ENCODE measurements at regions not wholly inside any gene's neighbourhood (a gene's known extent, or its start where the extent isn't known, plus 50 kb on each side); places are given as distances from the start of the nearest gene placed in this dataset.

GRCh38 chr15:77742570-77742969 is 109.9 kb upstream of the LINGO1 start:
- H3K27ac ChIP-seq (ENCODE audit: low read length), result no peak overlapping the region
- H3K4me2 ChIP-seq (ENCODE audit: low read length), result no peak overlapping the region
- H3F3A ChIP-seq (ENCODE audit: insufficient read depth, low read length, poor library complexity, severe bottlenecking), result no peaks in the 10 kb centered on the region
- no peak overlapping the region for H3K4me3 ChIP-seq (ENCODE audit: low read length)
- no peak overlapping the region for H3K9ac ChIP-seq (ENCODE audit: low read length)
- H4K20me1 ChIP-seq (ENCODE audit: insufficient read depth), result no peaks in the 10 kb centered on the region
- TF ChIP-seq REST (IDR thresholded peaks at IDR 0.05; ENCODE audit: borderline replicate concordance) (no peak), POLR2AphosphoS5 (IDR thresholded peaks at IDR 0.05) (no peak), TAF1 (IDR thresholded peaks at IDR 0.05; ENCODE audit: low read depth) (no peak), EZH2 (IDR thresholded peaks at IDR 0.05; ENCODE audit: borderline replicate concordance, insufficient read depth, low read length, poor library complexity, severe bottlenecking) (no peak), RAD21 (conservative IDR thresholded peaks at IDR 0.05) (no peak), MXI1 (conservative IDR thresholded peaks at IDR 0.05; ENCODE audit: poor library complexity, severe bottlenecking) (no peak), EP300 (conservative IDR thresholded peaks at IDR 0.05; ENCODE audit: poor library complexity, severe bottlenecking) (no peak), CTCF (IDR thresholded peaks at IDR 0.05; ENCODE audit: poor library complexity, severe bottlenecking) (no peak), SMC3 (conservative IDR thresholded peaks at IDR 0.05; ENCODE audit: poor library complexity) (no peak)
- no peak overlapping the region for H2AFZ ChIP-seq (ENCODE audit: low read depth, low read length)
- no peaks in the 10 kb centered on the region for H3K9me2 ChIP-seq (ENCODE audit: insufficient read depth, low read length)
- H3K27me3 ChIP-seq (ENCODE audit: insufficient read depth, low read depth, low read length), result no peaks in the 10 kb centered on the region
- H3K79me2 ChIP-seq (replicated peaks; ENCODE audit: insufficient read depth, low read length), result no peaks in the 10 kb centered on the region
- no peaks in the 10 kb centered on the region for H3K36me3 ChIP-seq (ENCODE audit: insufficient read depth, low read length)
- no peaks in the 10 kb centered on the region for H3K9me3 ChIP-seq (ENCODE audit: low read length)

- H2AFZ ChIP-seq (ENCODE audit: low read depth, low read length), result no peak overlapping the region
- H3K9me2 ChIP-seq (ENCODE audit: insufficient read depth, low read length), result no peaks in the 10 kb centered on the region
- no peaks in the 10 kb centered on the region for H3K27me3 ChIP-seq (ENCODE audit: insufficient read depth, low read depth, low read length)
- H4K20me1 ChIP-seq (ENCODE audit: insufficient read depth), result no peaks in the 10 kb centered on the region
- H3K9me3 ChIP-seq (ENCODE audit: low read length), result no peaks in the 10 kb centered on the region
- H3K4me2 ChIP-seq (ENCODE audit: low read length), result no peak overlapping the region
- no peaks in the 10 kb centered on the region for H3K79me2 ChIP-seq (replicated peaks; ENCODE audit: insufficient read depth, low read length)
- H3K4me3 ChIP-seq (ENCODE audit: low read length), result no peak overlapping the region
- H3K9ac ChIP-seq (ENCODE audit: low read length), result no peak overlapping the region
- H3F3A ChIP-seq (ENCODE audit: insufficient read depth, low read length, poor library complexity, severe bottlenecking), result no peaks in the 10 kb centered on the region
- H3K36me3 ChIP-seq (ENCODE audit: insufficient read depth, low read length), result no peaks in the 10 kb centered on the region
- no peak for TF ChIP-seq SMC3 (conservative IDR thresholded peaks at IDR 0.05; ENCODE audit: poor library complexity)
- TF ChIP-seq EP300 (conservative IDR thresholded peaks at IDR 0.05; ENCODE audit: poor library complexity, severe bottlenecking), result no peak
- TF ChIP-seq TAF1 (IDR thresholded peaks at IDR 0.05; ENCODE audit: low read depth), result no peak
- no peak for TF ChIP-seq MXI1 (conservative IDR thresholded peaks at IDR 0.05; ENCODE audit: poor library complexity, severe bottlenecking)
- TF ChIP-seq CTCF (IDR thresholded peaks at IDR 0.05; ENCODE audit: poor library complexity, severe bottlenecking), result no peak
- TF ChIP-seq RAD21 (conservative IDR thresholded peaks at IDR 0.05), result no peak
- TF ChIP-seq EZH2 (IDR thresholded peaks at IDR 0.05; ENCODE audit: borderline replicate concordance, insufficient read depth, low read length, poor library complexity, severe bottlenecking), result no peak
- TF ChIP-seq POLR2AphosphoS5 (IDR thresholded peaks at IDR 0.05), result no peak
- TF ChIP-seq REST (IDR thresholded peaks at IDR 0.05; ENCODE audit: borderline replicate concordance), result no peak
- H3K27ac ChIP-seq (ENCODE audit: low read length), result no peak overlapping the region
These were observed 109.4 kb upstream of the LINGO1 start for GRCh38 chr15:77742127-77742526.

Data from neural cell (in vitro differentiated cells).